Vagina (tissue), 2 donors: ENCODE measurements at regions not wholly inside any gene's neighbourhood (a gene's known extent, or its start where the extent isn't known, plus 50 kb on each side); places are given as distances from the start of the nearest gene placed in this dataset.

Experiments used
- POLR2A ChIP-seq, 2 donors: fragments of 450-650 bp; IDR thresholded peaks; one replicate each; pipeline ENCODE4 v1.6.1; 2017; ENCODE audit warnings: antibody characterized with exemption in 2 of 2, mild to moderate bottlenecking in 2 of 2, moderate library complexity in 2 of 2
- TF ChIP-seq, protein P1 (sequence below), 3 experiments: fragments of 450-650 bp in 2 of 3; fragments of 200-600 bp in 1 of 3; sonication (generic) in 1 of 3; IDR thresholded peaks; one replicate each; pipeline ENCODE4 v1.5.1; 2017 to 2019; ENCODE audit warnings: antibody characterized with exemption in 3 of 3, mild to moderate bottlenecking in 2 of 3, moderate library complexity in 2 of 3

DNA sequence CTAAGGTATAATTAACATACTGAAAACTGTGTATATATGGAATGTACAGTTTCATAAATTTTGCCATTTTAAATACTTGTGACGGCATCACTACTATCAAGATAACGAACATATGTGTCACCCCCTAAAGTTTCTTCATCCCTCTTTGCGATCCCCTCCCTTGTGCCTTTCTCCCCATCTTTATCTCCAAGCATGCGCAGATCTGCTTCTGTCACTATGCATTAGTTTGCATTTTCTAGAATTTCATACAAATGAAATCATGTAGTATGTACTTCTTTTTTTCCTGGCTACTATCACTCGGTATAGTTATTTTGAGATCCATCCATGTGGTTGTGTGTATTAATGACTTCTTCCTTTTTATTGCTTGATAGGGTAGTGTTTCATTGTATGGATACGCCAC lies 154.9 kb downstream of the ZNF648 start:
- no peak for TF ChIP-seq POLR2A (IDR thresholded peaks at IDR 0.05)
- TF ChIP-seq, protein P1, sequence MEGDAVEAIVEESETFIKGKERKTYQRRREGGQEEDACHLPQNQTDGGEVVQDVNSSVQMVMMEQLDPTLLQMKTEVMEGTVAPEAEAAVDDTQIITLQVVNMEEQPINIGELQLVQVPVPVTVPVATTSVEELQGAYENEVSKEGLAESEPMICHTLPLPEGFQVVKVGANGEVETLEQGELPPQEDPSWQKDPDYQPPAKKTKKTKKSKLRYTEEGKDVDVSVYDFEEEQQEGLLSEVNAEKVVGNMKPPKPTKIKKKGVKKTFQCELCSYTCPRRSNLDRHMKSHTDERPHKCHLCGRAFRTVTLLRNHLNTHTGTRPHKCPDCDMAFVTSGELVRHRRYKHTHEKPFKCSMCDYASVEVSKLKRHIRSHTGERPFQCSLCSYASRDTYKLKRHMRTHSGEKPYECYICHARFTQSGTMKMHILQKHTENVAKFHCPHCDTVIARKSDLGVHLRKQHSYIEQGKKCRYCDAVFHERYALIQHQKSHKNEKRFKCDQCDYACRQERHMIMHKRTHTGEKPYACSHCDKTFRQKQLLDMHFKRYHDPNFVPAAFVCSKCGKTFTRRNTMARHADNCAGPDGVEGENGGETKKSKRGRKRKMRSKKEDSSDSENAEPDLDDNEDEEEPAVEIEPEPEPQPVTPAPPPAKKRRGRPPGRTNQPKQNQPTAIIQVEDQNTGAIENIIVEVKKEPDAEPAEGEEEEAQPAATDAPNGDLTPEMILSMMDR (IDR thresholded peaks at IDR 0.05) = no peak
